Fibroblast of the aortic adventitia (primary cell): ENCODE measurements at regions not wholly inside any gene's neighbourhood (a gene's known extent, or its start where the extent isn't known, plus 50 kb on each side); places are given as distances from the start of the nearest gene placed in this dataset.

Source experiments
- DNase-seq: peaks from one replicate; pipeline ENCODE4 v3.0.0-alpha.2; 2010; ENCODE audit warnings: low read depth
- H3K4me3 ChIP-seq: 2 replicates; pipeline ENCODE4 v1.5.1; 2011; ENCODE audit warnings: low read depth, mild to moderate bottlenecking, control low read depth, low read length, moderate library complexity
- CTCF ChIP-seq: IDR thresholded peaks from 2 replicates; pipeline ENCODE4 v1.5.1; 2011; ENCODE audit warnings: mild to moderate bottlenecking, low read length, control low read depth, inconsistent platforms; ENCODE audit not compliant: insufficient read depth

- DNase-seq, result no peak
- no peak overlapping the region for H3K4me3 ChIP-seq
- no peak for TF ChIP-seq CTCF
These were observed 828.0 kb upstream of the DPPA4 start for GRCh38 chr3:110165370-110165743.

GRCh38 chr3:110165753-110166152 is 828.4 kb upstream of the DPPA4 start:
- DNase-seq, result no peak
- no peak overlapping the region for H3K4me3 ChIP-seq
- no peak for TF ChIP-seq CTCF

GRCh38 chr3:110166791-110167190 is 829.4 kb upstream of the DPPA4 start:
- no peak for DNase-seq
- no peak overlapping the region for H3K4me3 ChIP-seq
- TF ChIP-seq CTCF, result no peak

GRCh38 chr3:110174908-110175307 is 837.6 kb upstream of the DPPA4 start:
- no peak for TF ChIP-seq CTCF
- no peak overlapping the region for H3K4me3 ChIP-seq
- DNase-seq, result no peak

GRCh38 chr3:110178965-110179364 is 841.6 kb upstream of the DPPA4 start:
- DNase-seq, result peak; percentile 8
- no peak for TF ChIP-seq CTCF
- H3K4me3 ChIP-seq, result no peak overlapping the region

- peak; percentile 71 for DNase-seq
- peak; percentile 14 for TF ChIP-seq CTCF
- no peak overlapping the region for H3K4me3 ChIP-seq
These were observed 843.4 kb upstream of the DPPA4 start for GRCh38 chr3:110180733-110181132.

GRCh38 chr3:110181226-110181625 is 843.9 kb upstream of the DPPA4 start:
- H3K4me3 ChIP-seq, result no peak overlapping the region

More at GRCh38 chr3:110181226-110181625, 843.9 kb upstream of the DPPA4 start:
- no peak for TF ChIP-seq CTCF
- DNase-seq, result no peak
